OCI-LY1 (cell line): ENCODE measurements at regions not wholly inside any gene's neighbourhood (a gene's known extent, or its start where the extent isn't known, plus 50 kb on each side); places are given as distances from the start of the nearest gene placed in this dataset.

Source experiments
- H2AFZ ChIP-seq: fragments of 200-600 bp; sonication (generic), shearing (Covaris generic); 2 replicates; pipeline ENCODE4 v1.6.0; 2014; ENCODE audit warnings: antibody characterized with exemption, mild to moderate bottlenecking, low read length
- H3F3A ChIP-seq: fragments of 200-600 bp; sonication (generic), shearing (Covaris generic); 2 replicates; pipeline ENCODE4 v1.6.0; 2014; ENCODE audit warnings: mild to moderate bottlenecking, antibody characterized with exemption, low read length, moderate library complexity; ENCODE audit not compliant: insufficient read depth
- H3K27ac ChIP-seq: fragments of 200-600 bp; sonication (generic); 2 replicates; pipeline ENCODE4 v1.5.1; 2014; ENCODE audit warnings: low read length, mixed run types, mild to moderate bottlenecking, low read depth; ENCODE audit not compliant: poor library complexity, severe bottlenecking
- H3K27me3 ChIP-seq: fragments of 200-600 bp; sonication (generic); 2 replicates; pipeline ENCODE4 v1.6.0; 2014; ENCODE audit warnings: antibody characterized with exemption, mild to moderate bottlenecking, low read length, moderate library complexity; ENCODE audit not compliant: insufficient read depth
- H3K36me3 ChIP-seq: fragments of 200-600 bp; sonication (generic); 2 replicates; pipeline ENCODE4 v1.6.1; 2014; ENCODE audit warnings: mild to moderate bottlenecking, antibody characterized with exemption, low read length, moderate library complexity, mixed read lengths; ENCODE audit not compliant: insufficient read depth
- H3K4me1 ChIP-seq: fragments of 200-600 bp; sonication (generic); 2 replicates; pipeline ENCODE4 v1.5.1; 2014; ENCODE audit warnings: mild to moderate bottlenecking, low read length, moderate library complexity; ENCODE audit not compliant: insufficient read depth, severe bottlenecking
- H3K4me2 ChIP-seq: fragments of 200-600 bp; sonication (generic), shearing (Covaris generic); 2 replicates; pipeline ENCODE4 v1.6.1; 2014; ENCODE audit warnings: low read length
- H3K4me3 ChIP-seq: fragments of 200-600 bp; sonication (generic); 2 replicates; pipeline ENCODE4 v1.5.1; 2014; ENCODE audit warnings: low read length, low read depth, mild to moderate bottlenecking, mixed read lengths; ENCODE audit not compliant: poor library complexity, severe bottlenecking
- H3K79me2 ChIP-seq: fragments of 200-600 bp; shearing (Covaris generic); 2 replicates; pipeline ENCODE4 v1.6.1; 2016; ENCODE audit warnings: mixed run types, low read length, mixed read lengths; ENCODE audit not compliant: insufficient read depth
- H3K9ac ChIP-seq: fragments of 200-600 bp; sonication (generic), shearing (Covaris generic); 2 replicates; pipeline ENCODE4 v1.6.1; 2014; ENCODE audit warnings: mild to moderate bottlenecking, low read length, mixed read lengths
- H3K9me2 ChIP-seq: fragments of 200-600 bp; sonication (generic), shearing (Covaris generic); 2 replicates; pipeline ENCODE4 v1.6.1; 2014; ENCODE audit warnings: low read depth, mild to moderate bottlenecking, low read length, mixed read lengths
- H3K9me3 ChIP-seq: fragments of 200-600 bp; shearing (Covaris generic); 2 replicates; pipeline ENCODE4 v1.6.1; 2014; ENCODE audit warnings: low read length, mixed read lengths
- H4K20me1 ChIP-seq: fragments of 200-600 bp; sonication (generic), shearing (Covaris generic); 2 replicates; pipeline ENCODE4 v1.6.0; 2016; ENCODE audit warnings: mild to moderate bottlenecking, low read length; ENCODE audit not compliant: insufficient read depth
- CTCF ChIP-seq: fragments of 200-600 bp; sonication (generic), shearing (Covaris generic); IDR thresholded peaks from 2 replicates; pipeline ENCODE4 v1.5.1; 2017; ENCODE audit warnings: mild to moderate bottlenecking, antibody characterized with exemption, low read length, moderate library complexity, mixed read lengths
- EZH2 ChIP-seq: fragments of 200-600 bp; sonication (generic), shearing (Covaris generic); IDR thresholded peaks from 2 replicates; pipeline ENCODE4 v1.8.0; 2017; ENCODE audit warnings: borderline replicate concordance, mixed run types, mild to moderate bottlenecking, antibody characterized with exemption, low read length, moderate library complexity, mixed read lengths

GRCh38 chr1:217369996-217370551, 260.8 kb downstream of the GPATCH2 start:
- H3K4me1 ChIP-seq = no peaks in the 10 kb centered on the region
- no peak for TF ChIP-seq EZH2
- H3K9me3 ChIP-seq = no peaks in the 10 kb centered on the region
- no peaks in the 10 kb centered on the region for H3F3A ChIP-seq
- H3K27ac ChIP-seq = no peak overlapping the region
- H3K27me3 ChIP-seq = no peaks in the 10 kb centered on the region
- H3K4me3 ChIP-seq = no peak overlapping the region
- H3K36me3 ChIP-seq = no peaks in the 10 kb centered on the region
- no peak overlapping the region for H2AFZ ChIP-seq
- H3K79me2 ChIP-seq = no peaks in the 10 kb centered on the region
- no peak overlapping the region for H3K4me2 ChIP-seq
- H4K20me1 ChIP-seq = no peaks in the 10 kb centered on the region
- no peak overlapping the region for H3K9ac ChIP-seq
- no peaks in the 10 kb centered on the region for H3K9me2 ChIP-seq

- Histone ChIP-seq H3K9ac (no peak overlapping the region), H3K27me3 (no peaks in the 10 kb centered on the region), H2AFZ (no peak overlapping the region), H3K36me3 (no peaks in the 10 kb centered on the region), H3K79me2 (no peaks in the 10 kb centered on the region), H3K4me2 (no peak overlapping the region; the same call in 1 of the 2 replicates), H3K4me3 (no peak overlapping the region), H3K9me2 (no peaks in the 10 kb centered on the region), H3K9me3 (no peaks in the 10 kb centered on the region), H4K20me1 (no peaks in the 10 kb centered on the region), H3F3A (no peaks in the 10 kb centered on the region), H3K27ac (no peak overlapping the region), H3K4me1 (no peaks in the 10 kb centered on the region)
- no peak for TF ChIP-seq CTCF
- TF ChIP-seq EZH2 = no peak
Observed at GRCh38 chr1:217369271-217369981, 261.5 kb downstream of the GPATCH2 start.

GRCh38 chr1:217364220-217364619, 266.7 kb downstream of the GPATCH2 start:
- Histone ChIP-seq H4K20me1 (no peaks in the 10 kb centered on the region), H3K79me2 (no peaks in the 10 kb centered on the region), H3K27me3 (no peaks in the 10 kb centered on the region), H3K4me1 (no peaks in the 10 kb centered on the region), H3K27ac (no peak overlapping the region), H3K9ac (no peak overlapping the region), H3K4me3 (no peak overlapping the region), H3K9me3 (no peaks in the 10 kb centered on the region), H3K4me2 (no peak overlapping the region), H3K36me3 (no peaks in the 10 kb centered on the region), H2AFZ (no peak overlapping the region), H3F3A (no peaks in the 10 kb centered on the region), H3K9me2 (no peaks in the 10 kb centered on the region)
- TF ChIP-seq CTCF (no peak), EZH2 (no peak)

- no peaks in the 10 kb centered on the region for H3K79me2 ChIP-seq
- H3K36me3 ChIP-seq = no peaks in the 10 kb centered on the region
- H3K9ac ChIP-seq = no peak overlapping the region
- H3K4me1 ChIP-seq = no peaks in the 10 kb centered on the region
- H3F3A ChIP-seq = no peaks in the 10 kb centered on the region
- no peak overlapping the region for H2AFZ ChIP-seq
- no peak overlapping the region for H3K27ac ChIP-seq
- H3K9me2 ChIP-seq = no peaks in the 10 kb centered on the region
- H3K4me2 ChIP-seq = no peak overlapping the region
- no peaks in the 10 kb centered on the region for H3K9me3 ChIP-seq
- H4K20me1 ChIP-seq = no peaks in the 10 kb centered on the region
- no peaks in the 10 kb centered on the region for H3K27me3 ChIP-seq
- H3K4me3 ChIP-seq = no peak overlapping the region
- TF ChIP-seq EZH2 (no peak), CTCF (no peak)
Observed at GRCh38 chr1:217363319-217363718, 267.6 kb downstream of the GPATCH2 start.
